Fibroblast of mammary gland (primary cell): ENCODE measurements at regions not wholly inside any gene's neighbourhood (a gene's known extent, or its start where the extent isn't known, plus 50 kb on each side); places are given as distances from the start of the nearest gene placed in this dataset.

Source experiments
- DNase-seq: peaks from one replicate; pipeline ENCODE4 v3.0.0-alpha.2; 2010; ENCODE audit warnings: low read depth
- H3K4me3 ChIP-seq: 2 replicates; pipeline ENCODE4 v1.5.1; 2011; ENCODE audit warnings: low read depth, mild to moderate bottlenecking, low read length, moderate library complexity; ENCODE audit not compliant: control insufficient read depth
- CTCF ChIP-seq: conservative IDR thresholded peaks from 2 replicates; pipeline ENCODE4 v1.5.1; 2011; ENCODE audit warnings: low read depth, low read length, inconsistent platforms; ENCODE audit not compliant: control insufficient read depth, insufficient read depth

- no peak overlapping the region for H3K4me3 ChIP-seq
- no peak for TF ChIP-seq CTCF
- DNase-seq = no peak
These were observed 343.6 kb downstream of the SPRY1 start for GRCh38 chr4:123740236-123740635.

GRCh38 chr4:123741906-123742305 lies 345.3 kb downstream of the SPRY1 start:
- TF ChIP-seq CTCF = no peak
- no peak overlapping the region for H3K4me3 ChIP-seq
- DNase-seq = peak; percentile 12

- no peak overlapping the region for H3K4me3 ChIP-seq
- TF ChIP-seq CTCF = no peak
- no peak for DNase-seq
These were observed 347.3 kb downstream of the SPRY1 start for GRCh38 chr4:123743848-123744247.

GRCh38 chr4:123744664-123745290 lies 348.2 kb downstream of the SPRY1 start:
- peak; percentile 4 for DNase-seq
- TF ChIP-seq CTCF = no peak

GRCh38 chr4:123747016-123747415 lies 350.4 kb downstream of the SPRY1 start:
- no peak for DNase-seq
- H3K4me3 ChIP-seq = no peak overlapping the region
- no peak for TF ChIP-seq CTCF

More at GRCh38 chr4:123744664-123745290, 348.2 kb downstream of the SPRY1 start:
- no peak overlapping the region for H3K4me3 ChIP-seq

GRCh38 chr4:123748806-123749205 lies 352.2 kb downstream of the SPRY1 start:
- DNase-seq = no peak
- TF ChIP-seq CTCF = no peak
- no peak overlapping the region for H3K4me3 ChIP-seq

- H3K4me3 ChIP-seq = no peak overlapping the region
- DNase-seq = no peak
- TF ChIP-seq CTCF = no peak
These were observed 352.8 kb downstream of the SPRY1 start for GRCh38 chr4:123749383-123749782.
